ENCODE measurements at regions not wholly inside any gene's neighbourhood (a gene's known extent, or its start where the extent isn't known, plus 50 kb on each side); places are given as distances from the start of the nearest gene placed in this dataset.

DNA sequence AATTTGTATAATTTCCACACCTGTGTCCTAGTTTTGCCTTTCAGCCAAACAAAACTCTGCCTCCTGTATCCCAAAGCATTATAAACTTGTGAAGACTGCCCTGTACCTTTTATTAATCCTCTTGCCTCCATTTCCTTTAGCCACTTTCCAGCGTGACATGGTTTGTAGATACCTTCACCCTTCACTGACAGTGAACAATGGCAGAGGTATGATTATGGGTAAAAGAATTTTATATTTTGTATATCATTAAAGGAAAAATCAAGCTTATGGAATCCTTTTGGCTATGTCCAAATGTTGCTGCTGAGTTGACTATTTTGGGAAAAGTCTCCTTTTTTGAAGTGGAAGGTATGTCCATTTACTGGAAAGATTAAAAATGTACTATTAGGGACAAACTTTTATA lies 251.7 kb downstream of the HNMT start:
- H3K27me3 Mint-ChIP-seq (ENCODE audit: low read depth): no peaks in the 10 kb centered on the region

DNA sequence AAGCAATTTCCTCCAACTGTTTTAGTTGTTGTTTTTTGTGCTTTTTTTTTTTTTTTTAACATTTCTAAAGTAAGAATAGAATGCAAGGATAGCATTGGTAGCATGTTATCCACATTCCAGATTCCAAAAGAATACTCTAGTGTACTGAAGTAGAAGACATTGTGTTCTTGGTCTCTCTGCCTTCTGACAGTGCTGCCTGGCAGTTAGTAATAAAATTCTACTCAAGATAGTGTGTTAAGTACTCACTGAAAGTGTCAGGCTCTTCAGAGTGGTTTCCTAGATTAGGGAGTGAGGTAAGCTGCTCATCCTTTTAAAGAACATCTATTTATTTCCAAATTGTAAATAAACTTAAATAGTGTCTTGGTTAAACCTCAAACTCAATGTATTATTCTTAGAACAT lies 253.7 kb downstream of the HNMT start:
- H3K4me3 Mint-ChIP-seq: no peak overlapping the region
- H3K4me1 Mint-ChIP-seq: no peaks in the 10 kb centered on the region
- no peaks in the 10 kb centered on the region for H3K9me3 Mint-ChIP-seq
- TF ChIP-seq, protein P1, sequence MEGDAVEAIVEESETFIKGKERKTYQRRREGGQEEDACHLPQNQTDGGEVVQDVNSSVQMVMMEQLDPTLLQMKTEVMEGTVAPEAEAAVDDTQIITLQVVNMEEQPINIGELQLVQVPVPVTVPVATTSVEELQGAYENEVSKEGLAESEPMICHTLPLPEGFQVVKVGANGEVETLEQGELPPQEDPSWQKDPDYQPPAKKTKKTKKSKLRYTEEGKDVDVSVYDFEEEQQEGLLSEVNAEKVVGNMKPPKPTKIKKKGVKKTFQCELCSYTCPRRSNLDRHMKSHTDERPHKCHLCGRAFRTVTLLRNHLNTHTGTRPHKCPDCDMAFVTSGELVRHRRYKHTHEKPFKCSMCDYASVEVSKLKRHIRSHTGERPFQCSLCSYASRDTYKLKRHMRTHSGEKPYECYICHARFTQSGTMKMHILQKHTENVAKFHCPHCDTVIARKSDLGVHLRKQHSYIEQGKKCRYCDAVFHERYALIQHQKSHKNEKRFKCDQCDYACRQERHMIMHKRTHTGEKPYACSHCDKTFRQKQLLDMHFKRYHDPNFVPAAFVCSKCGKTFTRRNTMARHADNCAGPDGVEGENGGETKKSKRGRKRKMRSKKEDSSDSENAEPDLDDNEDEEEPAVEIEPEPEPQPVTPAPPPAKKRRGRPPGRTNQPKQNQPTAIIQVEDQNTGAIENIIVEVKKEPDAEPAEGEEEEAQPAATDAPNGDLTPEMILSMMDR (IDR thresholded peaks at IDR 0.05; ENCODE audit: unreplicated experiment in 3 of 3): no peak
- H3K36me3 Mint-ChIP-seq (ENCODE audit: low read depth): no peaks in the 10 kb centered on the region
- no peaks in the 10 kb centered on the region for H3K27me3 Mint-ChIP-seq (ENCODE audit: low read depth)
- H3K27ac Mint-ChIP-seq: no peak overlapping the region

More for the DNA sequence above, 251.7 kb downstream of the HNMT start:
- Mint-ChIP-seq H3K4me3 (no peak overlapping the region), H3K27ac (no peak overlapping the region), H3K9me3 (no peaks in the 10 kb centered on the region), H3K36me3 (ENCODE audit: low read depth) (no peaks in the 10 kb centered on the region), H3K4me1 (no peaks in the 10 kb centered on the region)
- TF ChIP-seq, protein P1 (IDR thresholded peaks at IDR 0.05; ENCODE audit: unreplicated experiment in 3 of 3): no peak

DNA sequence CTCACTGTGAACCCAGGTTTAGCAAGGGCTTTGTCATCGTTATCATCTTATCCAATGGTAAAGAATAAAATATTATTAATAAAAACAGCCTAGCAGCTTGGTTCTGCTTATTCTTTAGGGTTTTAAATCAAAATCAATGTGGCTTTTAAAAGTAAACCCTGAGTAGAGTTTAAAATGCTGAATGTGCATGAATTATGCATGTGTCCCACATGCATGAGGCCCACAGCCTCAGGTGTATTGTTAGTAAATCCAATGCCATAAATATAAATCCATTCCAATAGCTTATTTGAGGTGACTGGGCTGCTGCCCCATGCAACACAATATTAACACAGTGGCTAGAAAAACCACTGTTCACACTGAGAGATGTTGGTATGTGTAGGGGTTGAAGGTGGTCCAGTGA lies 254.1 kb downstream of the HNMT start:
- Mint-ChIP-seq H3K27me3 (ENCODE audit: low read depth) (no peaks in the 10 kb centered on the region), H3K27ac (no peak overlapping the region), H3K36me3 (ENCODE audit: low read depth) (no peaks in the 10 kb centered on the region), H3K9me3 (no peaks in the 10 kb centered on the region), H3K4me1 (no peaks in the 10 kb centered on the region), H3K4me3 (no peak overlapping the region)
- TF ChIP-seq, protein P1 (IDR thresholded peaks at IDR 0.05; ENCODE audit: unreplicated experiment in 3 of 3): no peak

DNA sequence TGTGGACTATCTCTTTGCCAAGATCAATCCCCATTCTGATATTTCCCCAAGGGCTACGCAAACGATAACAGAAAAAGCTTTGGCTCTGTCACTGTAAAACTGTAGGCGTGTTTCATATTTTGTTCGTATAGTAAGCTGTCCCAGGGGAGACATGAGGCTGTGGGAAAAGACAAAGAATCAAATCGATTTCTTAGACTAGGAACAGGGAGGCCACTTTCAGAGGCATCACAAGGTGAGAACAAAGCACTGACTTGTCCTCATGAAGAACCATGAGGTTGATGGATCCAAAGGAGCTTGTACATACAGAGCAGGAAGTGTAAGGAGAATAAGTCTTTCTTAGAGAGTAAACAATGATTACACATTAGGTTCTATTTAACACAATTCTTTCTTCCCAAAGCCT lies 255.7 kb downstream of the HNMT start:
- Mint-ChIP-seq H3K27ac (no peak overlapping the region), H3K27me3 (ENCODE audit: low read depth) (no peaks in the 10 kb centered on the region), H3K9me3 (no peaks in the 10 kb centered on the region), H3K4me1 (no peaks in the 10 kb centered on the region), H3K4me3 (no peak overlapping the region), H3K36me3 (ENCODE audit: low read depth) (no peaks in the 10 kb centered on the region)
- TF ChIP-seq, protein P1 (IDR thresholded peaks at IDR 0.05; ENCODE audit: unreplicated experiment in 3 of 3): no peak

GRCh38 chr2:138221358-138221757 lies 257.1 kb downstream of the HNMT start:
- Mint-ChIP-seq H3K4me3 (no peak overlapping the region), H3K36me3 (ENCODE audit: low read depth) (no peaks in the 10 kb centered on the region)

DNA sequence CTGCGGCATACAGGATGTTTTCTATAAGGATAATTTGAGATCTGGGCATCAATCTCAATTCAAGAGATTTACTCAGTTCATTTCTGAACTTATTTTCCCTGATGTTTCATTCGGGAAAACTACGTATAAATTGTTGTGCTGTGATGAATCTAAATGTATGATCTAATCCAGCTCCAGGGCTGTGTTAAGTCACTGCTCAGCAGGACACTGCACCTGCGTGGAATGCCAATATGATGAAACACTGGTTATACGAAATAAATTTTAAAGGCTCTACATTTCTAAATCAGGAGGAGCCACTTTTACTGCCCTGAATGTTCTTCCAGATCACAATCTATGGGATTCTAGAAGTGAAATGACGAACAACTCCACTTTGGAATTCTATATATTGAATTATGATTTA lies 259.0 kb downstream of the HNMT start:
- no peaks in the 10 kb centered on the region for H3K27me3 Mint-ChIP-seq (ENCODE audit: low read depth)
- no peaks in the 10 kb centered on the region for H3K9me3 Mint-ChIP-seq

More at GRCh38 chr2:138221358-138221757, 257.1 kb downstream of the HNMT start:
- no peaks in the 10 kb centered on the region for H3K4me1 Mint-ChIP-seq
- no peak overlapping the region for H3K27ac Mint-ChIP-seq
- TF ChIP-seq, protein P1 (IDR thresholded peaks at IDR 0.05; ENCODE audit: unreplicated experiment in 3 of 3): no peak
- H3K9me3 Mint-ChIP-seq: no peaks in the 10 kb centered on the region
- no peaks in the 10 kb centered on the region for H3K27me3 Mint-ChIP-seq (ENCODE audit: low read depth)

More for the DNA sequence above, 259.0 kb downstream of the HNMT start:
- no peak overlapping the region for H3K4me3 Mint-ChIP-seq
- H3K36me3 Mint-ChIP-seq (ENCODE audit: low read depth): no peaks in the 10 kb centered on the region
- no peaks in the 10 kb centered on the region for H3K4me1 Mint-ChIP-seq
- TF ChIP-seq, protein P1 (IDR thresholded peaks at IDR 0.05; ENCODE audit: unreplicated experiment in 3 of 3): no peak
- H3K27ac Mint-ChIP-seq: no peak overlapping the region

Data from nephron (organoid).